AG09309 (cell line): ENCODE measurements at regions not wholly inside any gene's neighbourhood (a gene's known extent, or its start where the extent isn't known, plus 50 kb on each side); places are given as distances from the start of the nearest gene placed in this dataset.

Experiments
- DNase-seq: peaks from one replicate; pipeline ENCODE4 v3.0.0-alpha.2; 2010; ENCODE audit warnings: low read depth
- H3K4me3 ChIP-seq: 2 replicates; pipeline ENCODE4 v1.5.1; 2011; ENCODE audit warnings: mild to moderate bottlenecking, low read depth, low read length, moderate library complexity; ENCODE audit not compliant: control insufficient read depth
- CTCF ChIP-seq: IDR thresholded peaks from 2 replicates; pipeline ENCODE4 v1.5.1; 2011; ENCODE audit warnings: mild to moderate bottlenecking, low read depth, low read length, inconsistent platforms; ENCODE audit not compliant: insufficient read depth, control insufficient read depth; ENCODE audit errors: missing control alignments

GRCh38 chr10:10935032-10935431 lies 82.6 kb upstream of the CELF2 start:
- H3K4me3 ChIP-seq = no peak overlapping the region
- TF ChIP-seq CTCF = no peak

DNA sequence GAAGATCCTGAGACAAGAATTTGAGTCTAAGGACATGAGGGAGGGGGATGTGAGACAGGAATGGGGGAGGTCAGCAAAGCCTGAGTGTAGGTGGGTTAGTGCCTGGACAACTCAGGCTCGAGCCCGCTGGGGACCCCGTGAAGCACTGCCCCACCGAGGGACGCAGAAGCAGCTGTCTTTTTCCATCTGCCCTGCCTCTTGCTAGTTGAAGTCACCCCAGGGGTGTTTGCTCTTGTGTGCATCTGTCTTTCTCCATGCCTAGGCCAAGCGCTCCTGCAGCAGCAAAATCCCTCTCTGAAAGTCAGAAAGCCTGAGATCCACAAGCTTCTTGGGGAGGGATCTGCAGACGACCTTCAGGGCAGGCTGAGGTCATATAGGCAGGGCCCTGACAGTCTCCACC lies 79.0 kb upstream of the CELF2 start:
- H3K4me3 ChIP-seq = no peak overlapping the region
- no peak for DNase-seq
- no peak for TF ChIP-seq CTCF

More at GRCh38 chr10:10935032-10935431, 82.6 kb upstream of the CELF2 start:
- no peak for DNase-seq

GRCh38 chr10:10941127-10941730 lies 76.4 kb upstream of the CELF2 start:
- no peak for DNase-seq
- no peak overlapping the region for H3K4me3 ChIP-seq
- TF ChIP-seq CTCF = no peak

DNA sequence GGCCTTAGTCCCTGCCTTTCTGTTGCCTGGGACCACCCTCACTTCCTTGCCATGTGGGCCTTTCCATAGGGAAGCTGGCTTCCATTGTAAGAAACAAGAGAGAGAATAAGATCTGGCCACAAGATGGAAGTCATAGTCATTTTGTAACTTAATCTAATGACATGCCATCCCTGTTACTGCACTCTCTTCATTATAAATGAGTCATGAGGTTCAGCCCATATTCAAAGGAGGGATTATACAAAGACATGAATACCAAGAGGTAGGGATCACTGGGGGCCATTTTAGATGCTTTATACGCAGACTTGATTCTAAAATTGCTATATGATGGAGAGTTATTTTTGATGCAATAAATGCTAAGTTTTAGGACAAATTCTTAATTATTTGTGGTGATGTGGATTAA lies 75.2 kb upstream of the CELF2 start:
- TF ChIP-seq CTCF = no peak
- DNase-seq = no peak
- H3K4me3 ChIP-seq = no peak overlapping the region

GRCh38 chr10:10946081-10946480 lies 71.6 kb upstream of the CELF2 start:
- TF ChIP-seq CTCF = no peak
- no peak for DNase-seq
- H3K4me3 ChIP-seq = no peak overlapping the region

- TF ChIP-seq CTCF = no peak
- DNase-seq = no peak
- H3K4me3 ChIP-seq = no peak overlapping the region
Observed at GRCh38 chr10:10946801-10947200, 70.9 kb upstream of the CELF2 start.

GRCh38 chr10:10951675-10952074 lies 66.0 kb upstream of the CELF2 start:
- TF ChIP-seq CTCF = no peak
- no peak for DNase-seq
- no peak overlapping the region for H3K4me3 ChIP-seq
